ENCODE measurements at regions not wholly inside any gene's neighbourhood (a gene's known extent, or its start where the extent isn't known, plus 50 kb on each side); places are given as distances from the start of the nearest gene placed in this dataset.

- no peak overlapping the region for H3K9ac ChIP-seq (ENCODE audit: low read length)
- no peak overlapping the region for H3K27ac ChIP-seq (ENCODE audit: low read depth, low read length)
- H3K4me1 ChIP-seq (ENCODE audit: control insufficient read depth, insufficient read depth, low read length) = no peaks in the 10 kb centered on the region
- H3K36me3 ChIP-seq (ENCODE audit: control insufficient read depth, insufficient read depth, low read length) = no peaks in the 10 kb centered on the region
- H3K27me3 ChIP-seq (ENCODE audit: control insufficient read depth, insufficient read depth, low read length) = no peaks in the 10 kb centered on the region
- H3K4me3 ChIP-seq (ENCODE audit: low read length) = no peak overlapping the region
Measured at GRCh38 chr2:41992671-41993434, 55.0 kb upstream of the PKDCC start.

GRCh38 chr2:41993435-41993925, 54.3 kb upstream of the PKDCC start:
- Histone ChIP-seq H3K36me3 (ENCODE audit: control insufficient read depth, insufficient read depth, low read length) (no peaks in the 10 kb centered on the region), H3K4me3 (ENCODE audit: low read length) (no peak overlapping the region), H3K4me1 (ENCODE audit: control insufficient read depth, insufficient read depth, low read length) (no peaks in the 10 kb centered on the region), H3K27me3 (ENCODE audit: control insufficient read depth, insufficient read depth, low read length) (no peaks in the 10 kb centered on the region), H3K9ac (ENCODE audit: low read length) (no peak overlapping the region), H3K27ac (ENCODE audit: low read depth, low read length) (no peak overlapping the region)

- H3K4me3 ChIP-seq (ENCODE audit: low read length) = no peak overlapping the region
- H3K27me3 ChIP-seq (ENCODE audit: control insufficient read depth, insufficient read depth, low read length) = no peaks in the 10 kb centered on the region
- H3K27ac ChIP-seq (ENCODE audit: low read depth, low read length) = no peak overlapping the region
- H3K36me3 ChIP-seq (ENCODE audit: control insufficient read depth, insufficient read depth, low read length) = no peaks in the 10 kb centered on the region
- H3K4me1 ChIP-seq (ENCODE audit: control insufficient read depth, insufficient read depth, low read length) = no peaks in the 10 kb centered on the region
- no peak overlapping the region for H3K9ac ChIP-seq (ENCODE audit: low read length)
Measured at GRCh38 chr2:41994233-41994637, 53.6 kb upstream of the PKDCC start.

DNA sequence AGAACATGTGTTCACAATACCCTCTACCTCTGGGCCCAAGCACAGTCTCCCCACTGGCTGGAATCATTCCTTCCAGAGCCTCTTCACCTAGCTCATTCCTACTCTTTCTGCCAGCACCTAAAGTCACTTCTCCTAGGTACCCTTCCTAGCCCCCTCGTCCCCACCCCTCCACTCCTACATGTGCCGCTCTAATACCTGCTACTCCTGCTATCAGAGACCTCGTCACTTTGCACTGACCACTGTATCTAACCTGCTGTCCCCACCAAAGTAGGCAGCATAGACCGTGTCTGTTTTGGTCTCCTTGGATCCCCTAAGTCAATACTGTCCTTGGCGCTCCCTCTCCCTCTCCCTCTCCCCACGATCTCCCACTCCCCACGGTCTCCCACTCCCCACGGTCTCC, 53.2 kb upstream of the PKDCC start:
- no peak overlapping the region for H3K4me3 ChIP-seq (ENCODE audit: low read length)
- H3K36me3 ChIP-seq (ENCODE audit: control insufficient read depth, insufficient read depth, low read length) = no peaks in the 10 kb centered on the region
- no peaks in the 10 kb centered on the region for H3K4me1 ChIP-seq (ENCODE audit: control insufficient read depth, insufficient read depth, low read length)
- H3K27me3 ChIP-seq (ENCODE audit: control insufficient read depth, insufficient read depth, low read length) = no peaks in the 10 kb centered on the region
- no peak overlapping the region for H3K9ac ChIP-seq (ENCODE audit: low read length)
- H3K27ac ChIP-seq (ENCODE audit: low read depth, low read length) = no peak overlapping the region

GRCh38 chr2:41997561-41997960, 50.3 kb upstream of the PKDCC start:
- Histone ChIP-seq H3K27me3 (ENCODE audit: control insufficient read depth, insufficient read depth, low read length) (no peaks in the 10 kb centered on the region), H3K4me1 (ENCODE audit: control insufficient read depth, insufficient read depth, low read length) (no peaks in the 10 kb centered on the region), H3K4me3 (ENCODE audit: low read length) (no peak overlapping the region), H3K27ac (ENCODE audit: low read depth, low read length) (no peak overlapping the region), H3K9ac (ENCODE audit: low read length) (no peak overlapping the region), H3K36me3 (ENCODE audit: control insufficient read depth, insufficient read depth, low read length) (no peaks in the 10 kb centered on the region)

Data from rectal smooth muscle tissue (tissue), 1 donor.